Vagina (tissue), 2 donors: ENCODE measurements at regions not wholly inside any gene's neighbourhood (a gene's known extent, or its start where the extent isn't known, plus 50 kb on each side); places are given as distances from the start of the nearest gene placed in this dataset.
"Not testable (repeated sequence)": the region's sequence is repeated elsewhere in the genome, so short reads cannot be mapped to it uniquely, and the experiment has no call there.

Source experiments
- DNase-seq, 2 donors: peaks; one replicate each; pipeline ENCODE4 v3.0.0-alpha.2; 2017; ENCODE audit errors: extremely low spot score in 2 of 2
- H3K27ac ChIP-seq: fragments of 200-600 bp; sonication (generic); one replicate; pipeline ENCODE4 v1.5.1; 2019
- H3K27me3 ChIP-seq: fragments of 200-600 bp; sonication (generic); one replicate; pipeline ENCODE4 v1.5.1; 2019
- H3K36me3 ChIP-seq, 2 donors: fragments of 200-600 bp; sonication (generic); one replicate each; pipeline ENCODE4 v1.5.1; 2017 to 2019
- H3K4me1 ChIP-seq: fragments of 200-600 bp; sonication (generic); one replicate; pipeline ENCODE4 v1.5.1; 2019
- H3K4me3 ChIP-seq, 2 donors: fragments of 200-600 bp; sonication (generic); 1 replicate in 1 of 2; 2 replicates in 1 of 2; pipeline ENCODE4 v1.5.1; 2016 to 2019
- H3K9me3 ChIP-seq: fragments of 200-600 bp; sonication (generic); one replicate; pipeline ENCODE4 v1.5.1; 2019
- CTCF ChIP-seq, 3 experiments: fragments of 450-650 bp in 2 of 3; fragments of 200-600 bp in 1 of 3; sonication (generic) in 1 of 3; IDR thresholded peaks; one replicate each; pipeline ENCODE4 v1.5.1; 2017 to 2019; ENCODE audit warnings: antibody characterized with exemption in 3 of 3, mild to moderate bottlenecking in 2 of 3, moderate library complexity in 2 of 3
- POLR2A ChIP-seq, 2 donors: fragments of 450-650 bp; IDR thresholded peaks; one replicate each; pipeline ENCODE4 v1.6.1; 2017; ENCODE audit warnings: antibody characterized with exemption in 2 of 2, mild to moderate bottlenecking in 2 of 2, moderate library complexity in 2 of 2
- POLR2AphosphoS5 ChIP-seq, 2 donors: sonication (generic); formaldehyde crosslinking; IDR thresholded peaks; one replicate each; pipeline ENCODE4 v1.9.0; 2017; ENCODE audit warnings: antibody characterized with exemption in 2 of 2, mild to moderate bottlenecking in 2 of 2, low read depth in 1 of 2; ENCODE audit not compliant: insufficient read depth in 1 of 2
- intact Hi-C: fragments of 100-400 bp; cut with DNase I; formaldehyde crosslinking; loops from one replicate; pipeline ENCODE4 v1.15.1; 2023

DNA sequence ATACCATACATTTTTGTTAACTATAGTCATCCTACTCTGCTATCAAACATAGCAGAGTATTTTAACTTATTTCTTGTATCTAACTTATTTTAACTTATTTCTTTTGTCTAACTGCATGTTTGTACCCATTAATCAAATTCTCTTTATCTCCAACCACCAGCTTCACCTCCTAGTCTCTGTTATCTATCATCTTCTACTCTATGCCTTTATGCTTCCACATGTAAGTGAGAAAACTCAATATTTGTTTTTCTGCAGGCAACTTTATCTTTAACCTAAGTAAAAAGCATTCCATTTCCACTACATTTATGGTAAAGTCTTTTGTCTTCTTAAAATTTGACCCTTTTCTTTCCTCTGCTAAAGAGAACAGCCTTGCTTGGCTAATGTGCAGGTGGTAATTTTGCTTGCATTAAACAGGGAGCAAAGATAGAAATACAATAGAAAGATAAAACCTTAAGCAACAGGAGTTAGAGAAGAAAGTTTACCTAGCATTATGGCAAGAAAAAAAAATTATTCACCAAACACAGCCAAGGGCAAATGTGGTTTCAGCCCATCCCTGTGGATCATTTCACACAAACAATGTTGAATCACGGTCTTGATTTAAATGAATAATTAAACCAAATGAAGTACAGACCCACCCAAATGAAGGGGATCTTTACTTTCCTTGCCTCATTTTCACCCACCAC is 110.9 kb upstream of the TSPAN8 start:
- H3K9me3 ChIP-seq: no peaks in the 10 kb centered on the region
- H3K4me3 ChIP-seq: no peak overlapping the region
- no peaks in the 10 kb centered on the region for H3K4me1 ChIP-seq
- TF ChIP-seq POLR2AphosphoS5 (IDR thresholded peaks at IDR 0.05; ENCODE audit: insufficient read depth in 1 of 2, low read depth in 1 of 2) (no peak), POLR2A (IDR thresholded peaks at IDR 0.05) (no peak), CTCF (IDR thresholded peaks at IDR 0.05) (no peak)
- H3K36me3 ChIP-seq: no peaks in the 10 kb centered on the region
- no peaks in the 10 kb centered on the region for H3K27me3 ChIP-seq
- no peak overlapping the region for H3K27ac ChIP-seq
- intact Hi-C loops: no loop called here
- DNase-seq: no peak

DNA sequence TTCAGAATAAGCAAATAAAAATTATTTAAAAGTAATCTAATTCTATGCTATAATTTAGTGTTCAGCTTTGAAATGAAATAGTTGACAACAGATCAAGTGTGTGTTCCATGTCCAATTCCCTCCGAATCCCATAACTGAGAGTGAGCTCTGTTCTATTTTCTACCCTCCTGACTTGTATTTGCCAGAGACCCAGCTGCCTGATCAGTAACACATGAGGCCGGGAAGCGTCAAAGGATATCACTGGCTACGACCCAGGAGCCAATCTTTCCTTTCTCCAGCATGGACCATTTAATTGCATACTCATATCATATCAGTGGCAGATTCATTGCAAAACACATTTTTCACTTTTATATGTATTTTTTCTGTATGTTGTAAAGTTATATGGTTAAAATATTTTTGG is 108.8 kb upstream of the TSPAN8 start:
- Histone ChIP-seq H3K9me3 (no peaks in the 10 kb centered on the region), H3K27me3 (no peaks in the 10 kb centered on the region), H3K4me3 (no peak overlapping the region), H3K36me3 (no peaks in the 10 kb centered on the region), H3K27ac (no peak overlapping the region), H3K4me1 (no peaks in the 10 kb centered on the region)
- DNase-seq: no peak
- intact Hi-C loops: no loop called here
- no peak for TF ChIP-seq POLR2A (IDR thresholded peaks at IDR 0.05)
- no peak for TF ChIP-seq POLR2AphosphoS5 (IDR thresholded peaks at IDR 0.05; ENCODE audit: insufficient read depth in 1 of 2, low read depth in 1 of 2)
- TF ChIP-seq CTCF (IDR thresholded peaks at IDR 0.05): no peak

DNA sequence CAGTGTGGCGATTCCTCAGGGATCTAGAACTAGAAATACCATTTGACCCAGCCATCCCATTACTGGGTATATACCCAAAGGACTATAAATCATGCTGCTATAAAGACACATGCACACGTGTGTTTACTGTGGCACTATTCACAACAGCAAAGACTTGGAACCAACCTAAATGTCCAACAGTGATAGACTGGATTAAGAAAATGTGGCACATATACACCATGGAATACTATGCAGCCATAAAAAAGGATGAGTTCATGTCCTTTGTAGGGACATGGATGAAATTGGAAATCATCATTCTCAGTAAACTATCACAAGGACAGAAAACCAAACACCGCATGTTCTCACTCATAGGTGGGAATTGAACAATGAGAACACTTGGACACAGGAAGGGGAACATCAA is 107.9 kb upstream of the TSPAN8 start:
- H3K36me3 ChIP-seq, DNase-seq, H3K9me3 ChIP-seq, H3K4me1 ChIP-seq, H3K27ac ChIP-seq, H3K27me3 ChIP-seq, H3K4me3 ChIP-seq, intact Hi-C loops: not testable (repeated sequence)

GRCh38 chr12:71262466-71262865 is 104.7 kb upstream of the TSPAN8 start:
- no peaks in the 10 kb centered on the region for H3K9me3 ChIP-seq
- no peak overlapping the region for H3K27ac ChIP-seq
- no peaks in the 10 kb centered on the region for H3K4me1 ChIP-seq
- H3K4me3 ChIP-seq: no peak overlapping the region
- no peaks in the 10 kb centered on the region for H3K36me3 ChIP-seq
- no peak for DNase-seq
- intact Hi-C loops: no loop called here
- no peaks in the 10 kb centered on the region for H3K27me3 ChIP-seq
- TF ChIP-seq POLR2A (IDR thresholded peaks at IDR 0.05): no peak
- no peak for TF ChIP-seq CTCF (IDR thresholded peaks at IDR 0.05)
- no peak for TF ChIP-seq POLR2AphosphoS5 (IDR thresholded peaks at IDR 0.05; ENCODE audit: insufficient read depth in 1 of 2, low read depth in 1 of 2)

GRCh38 chr12:71252473-71252872 is 94.7 kb upstream of the TSPAN8 start:
- H3K9me3 ChIP-seq: peaks cover 4% of the 10 kb centered on the region
- no peak for DNase-seq

More at GRCh38 chr12:71252473-71252872, 94.7 kb upstream of the TSPAN8 start:
- intact Hi-C loops: no loop called here
- H3K27ac ChIP-seq: no peak overlapping the region
- H3K4me3 ChIP-seq: no peak overlapping the region
- no peak for TF ChIP-seq POLR2AphosphoS5 (IDR thresholded peaks at IDR 0.05; ENCODE audit: insufficient read depth in 1 of 2, low read depth in 1 of 2)
- no peak for TF ChIP-seq POLR2A (IDR thresholded peaks at IDR 0.05)
- no peak for TF ChIP-seq CTCF (IDR thresholded peaks at IDR 0.05)
- no peaks in the 10 kb centered on the region for H3K4me1 ChIP-seq
- no peaks in the 10 kb centered on the region for H3K27me3 ChIP-seq
- H3K36me3 ChIP-seq: no peaks in the 10 kb centered on the region
